Smooth muscle cell (in vitro differentiated cells): ENCODE measurements at regions not wholly inside any gene's neighbourhood (a gene's known extent, or its start where the extent isn't known, plus 50 kb on each side); places are given as distances from the start of the nearest gene placed in this dataset.

Experiments used
- DNase-seq: peaks from one replicate; lab custom pipeline; 2025; ENCODE audit not compliant: unreplicated experiment; lab: John Stamatoyannopoulos, UW
- H2AFZ ChIP-seq: fragments of 200-600 bp; sonication (generic); 2 replicates; pipeline ENCODE4 v1.6.0; 2016; ENCODE audit warnings: antibody characterized with exemption, low read depth, mild to moderate bottlenecking
- H3F3A ChIP-seq: fragments of 200-600 bp; sonication (generic); 2 replicates; pipeline ENCODE4 v1.6.0; 2017; ENCODE audit warnings: antibody characterized with exemption, low read depth
- H3K27ac ChIP-seq: fragments of 200-600 bp; sonication (generic); 2 replicates; pipeline ENCODE4 v1.5.1; 2016; ENCODE audit warnings: low read depth, mild to moderate bottlenecking
- H3K27me3 ChIP-seq: fragments of 200-600 bp; sonication (generic); 2 replicates; pipeline ENCODE4 v1.6.1; 2016; ENCODE audit warnings: low read depth, mild to moderate bottlenecking
- H3K36me3 ChIP-seq: fragments of 200-600 bp; sonication (generic); 2 replicates; pipeline ENCODE4 v1.5.1; 2016; ENCODE audit warnings: low read depth
- H3K4me1 ChIP-seq: fragments of 200-600 bp; sonication (generic); 2 replicates; pipeline ENCODE4 v1.5.1; 2016; ENCODE audit warnings: low read depth
- H3K4me2 ChIP-seq: fragments of 200-600 bp; sonication (generic); 2 replicates; pipeline ENCODE4 v1.6.0; 2016; ENCODE audit warnings: mild to moderate bottlenecking
- H3K4me3 ChIP-seq: fragments of 200-600 bp; sonication (generic); 2 replicates; pipeline ENCODE4 v1.5.1; 2016; ENCODE audit warnings: mild to moderate bottlenecking
- H3K79me2 ChIP-seq: fragments of 200-600 bp; sonication (generic); 2 replicates; pipeline ENCODE4 v1.6.0; 2016; ENCODE audit warnings: low read depth, mild to moderate bottlenecking
- H3K9ac ChIP-seq: fragments of 200-600 bp; sonication (generic); 2 replicates; pipeline ENCODE4 v1.6.0; 2016; ENCODE audit warnings: low read depth
- H3K9me3 ChIP-seq: fragments of 200-600 bp; sonication (generic); replicated peaks from 2 replicates; pipeline ENCODE4 v1.5.1; 2016; ENCODE audit warnings: low read depth
- H4K20me1 ChIP-seq: fragments of 200-600 bp; sonication (generic); 2 replicates; pipeline ENCODE4 v1.6.0; 2016; ENCODE audit warnings: low read depth
- CTCF ChIP-seq: fragments of 200-600 bp; sonication (generic); IDR thresholded peaks from 2 replicates; pipeline ENCODE4 v1.5.1; 2017; ENCODE audit warnings: borderline replicate concordance, mild to moderate bottlenecking, antibody characterized with exemption; ENCODE audit not compliant: insufficient read depth, poor library complexity, severe bottlenecking
- WGBS: methylation state at CpG from one replicate; pipeline ENCODE4 v1.1.7; 2016; ENCODE audit warnings: low lambda C conversion rate; 5-methylcytosine and 5-hydroxymethylcytosine counted together

DNA sequence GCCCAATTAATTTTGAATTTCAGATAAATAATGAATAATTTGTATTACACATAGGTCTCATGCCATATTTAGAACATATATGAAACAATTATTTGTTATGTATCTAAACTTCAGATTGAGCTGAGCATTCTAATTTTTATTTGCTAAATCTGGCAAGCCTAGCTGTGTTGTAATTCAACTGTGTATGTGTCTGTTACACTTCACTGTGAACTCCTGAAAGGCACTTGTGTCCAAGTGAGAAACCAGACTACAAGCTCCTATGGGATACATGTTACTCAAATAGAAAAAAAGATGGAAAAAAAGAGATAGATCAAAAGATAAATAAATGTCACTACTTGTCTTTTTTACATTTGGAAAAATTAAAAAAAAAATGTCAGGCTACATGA is 56.5 kb upstream of the ANKRD55 start:
- Histone ChIP-seq H3K27me3 (no peaks in the 10 kb centered on the region), H3F3A (no peaks in the 10 kb centered on the region), H2AFZ (no peak overlapping the region), H4K20me1 (no peaks in the 10 kb centered on the region), H3K79me2 (no peaks in the 10 kb centered on the region), H3K4me1 (no peaks in the 10 kb centered on the region), H3K36me3 (no peaks in the 10 kb centered on the region), H3K4me3 (no peak overlapping the region), H3K9ac (no peak overlapping the region), H3K4me2 (no peak overlapping the region), H3K27ac (no peak overlapping the region), H3K9me3 (no peaks in the 10 kb centered on the region)
- no peak for DNase-seq
- no peak for TF ChIP-seq CTCF

DNA sequence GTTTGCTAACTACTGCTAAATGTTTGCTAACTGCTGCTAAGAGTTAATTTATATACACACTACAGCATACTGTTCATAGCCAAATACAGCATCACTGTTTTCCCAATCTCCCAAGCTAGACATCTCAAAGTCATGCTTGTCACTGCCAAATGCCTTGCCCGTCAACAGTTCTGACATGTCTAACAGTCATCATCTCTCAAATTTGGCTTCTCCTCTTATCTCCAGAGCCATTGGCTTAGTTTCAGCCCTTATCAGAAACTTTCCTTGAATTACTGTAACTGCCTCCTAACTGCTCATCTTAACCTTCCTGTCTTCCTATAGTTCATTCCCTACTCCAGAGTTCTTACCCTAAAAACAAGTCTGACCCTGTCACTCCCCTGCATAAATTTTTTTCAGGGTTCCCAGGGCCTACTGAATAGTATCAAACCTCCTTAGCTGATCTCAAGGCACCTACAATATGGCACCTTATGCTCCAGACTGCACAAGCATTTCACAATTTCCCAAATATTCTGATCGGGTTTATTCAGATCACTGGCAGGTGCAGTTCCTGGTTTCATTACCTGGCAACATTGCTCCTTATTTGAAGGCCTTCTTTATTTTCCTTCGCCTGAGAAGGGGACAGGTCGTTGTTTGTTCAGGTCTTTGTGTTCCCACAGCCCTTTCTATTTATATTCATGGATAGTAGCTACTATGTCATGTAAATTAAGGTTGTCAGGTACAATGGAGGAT is 55.9 kb upstream of the ANKRD55 start:
- no peak overlapping the region for H3K4me2 ChIP-seq
- DNase-seq, result no peak
- WGBS, result 85% methylated on average over 4 of the region's 4 CpGs
- H3F3A ChIP-seq, result no peaks in the 10 kb centered on the region
- H3K36me3 ChIP-seq, result no peaks in the 10 kb centered on the region
- H2AFZ ChIP-seq, result no peak overlapping the region
- H3K4me1 ChIP-seq, result no peaks in the 10 kb centered on the region
- no peak for TF ChIP-seq CTCF
- H3K9me3 ChIP-seq, result no peaks in the 10 kb centered on the region
- no peak overlapping the region for H3K4me3 ChIP-seq
- H3K27ac ChIP-seq, result no peak overlapping the region
- no peaks in the 10 kb centered on the region for H3K79me2 ChIP-seq
- no peaks in the 10 kb centered on the region for H3K27me3 ChIP-seq
- H3K9ac ChIP-seq, result no peak overlapping the region
- H4K20me1 ChIP-seq, result no peaks in the 10 kb centered on the region

DNA sequence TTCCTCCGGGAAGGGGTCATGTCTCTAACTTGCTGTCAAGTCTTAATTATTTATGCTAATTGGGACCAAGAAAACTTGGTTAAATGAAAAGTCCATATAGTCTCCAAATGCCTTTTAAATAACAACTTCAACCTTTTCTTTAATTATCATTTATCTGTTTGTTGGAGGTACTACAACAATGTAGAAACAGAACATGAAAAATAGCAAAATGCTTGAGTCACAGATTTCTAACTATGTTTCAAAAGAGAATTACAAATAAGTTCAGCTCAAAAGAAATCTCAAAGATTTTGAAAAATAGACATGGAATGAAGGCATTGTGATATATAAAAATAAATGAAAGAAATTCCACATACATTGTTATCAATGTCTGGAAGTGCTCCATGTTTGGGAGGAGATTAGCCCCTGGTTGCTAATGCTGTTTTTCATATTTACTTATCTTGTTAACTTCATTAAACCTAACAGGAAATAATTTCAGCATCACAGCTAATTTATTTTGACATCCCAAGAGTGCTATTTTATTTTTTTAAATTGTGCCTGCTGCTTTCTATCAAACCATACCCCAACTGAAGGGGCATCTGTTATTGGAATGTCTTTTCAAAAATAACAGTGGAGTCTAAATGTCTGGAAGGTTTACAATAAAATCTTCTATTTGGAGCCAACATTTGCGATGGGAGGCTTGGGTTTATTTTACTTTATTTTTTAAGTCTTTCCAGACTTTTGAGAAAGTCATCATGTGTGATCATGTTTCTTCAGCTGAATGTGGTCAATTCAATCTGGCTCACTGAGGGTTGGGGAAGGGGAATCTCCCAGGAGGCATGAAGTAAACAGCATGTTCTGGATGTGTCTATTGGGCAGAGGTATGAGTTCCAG is 53.1 kb upstream of the ANKRD55 start:
- peaks cover 5% of the 10 kb centered on the region for H3F3A ChIP-seq
- no peak overlapping the region for H3K4me2 ChIP-seq
- no peaks in the 10 kb centered on the region for H3K4me1 ChIP-seq
- H4K20me1 ChIP-seq, result no peaks in the 10 kb centered on the region
- 71% methylated on average over 2 of the region's 2 CpGs for WGBS
- no peak overlapping the region for H2AFZ ChIP-seq
- no peaks in the 10 kb centered on the region for H3K9me3 ChIP-seq
- no peak for TF ChIP-seq CTCF
- no peak overlapping the region for H3K4me3 ChIP-seq
- no peak for DNase-seq
- no peak overlapping the region for H3K9ac ChIP-seq
- no peaks in the 10 kb centered on the region for H3K36me3 ChIP-seq
- no peaks in the 10 kb centered on the region for H3K79me2 ChIP-seq
- H3K27ac ChIP-seq, result no peak overlapping the region
- H3K27me3 ChIP-seq, result no peaks in the 10 kb centered on the region
